ENCODE measurements at regions not wholly inside any gene's neighbourhood (a gene's known extent, or its start where the extent isn't known, plus 50 kb on each side); places are given as distances from the start of the nearest gene placed in this dataset.

DNA sequence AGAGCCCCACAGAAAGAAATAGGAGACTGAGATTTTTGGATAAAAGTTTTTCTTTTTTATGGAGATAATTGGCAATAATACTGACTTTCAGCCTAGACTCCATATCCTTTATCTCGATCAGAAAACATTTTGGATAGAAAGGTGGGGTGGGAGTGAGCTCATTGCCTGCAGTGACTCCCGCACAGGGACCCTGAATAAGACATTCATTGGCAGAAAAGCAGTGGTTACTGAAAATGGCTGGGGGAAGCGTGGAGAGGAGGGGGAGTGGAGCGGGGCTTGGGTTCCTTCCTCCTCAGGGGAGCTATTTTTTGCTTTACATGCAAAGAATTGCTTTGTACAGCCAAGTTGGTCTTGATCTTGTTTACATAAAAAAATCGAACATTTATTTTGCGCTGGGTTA lies 90.4 kb upstream of the BMPER start:
- H3K27me3 ChIP-seq (ENCODE audit: control insufficient read depth in 3 of 3, insufficient read depth in 3 of 3, low read length in 3 of 3): no peaks in the 10 kb centered on the region
- FAIRE-seq (no peak), DNase-seq (no peak)
- 58 to 85% (median 77%) methylated on average over 6 of the region's 6 CpGs for WGBS, 3 donors
- no peak overlapping the region for H3K27ac ChIP-seq (ENCODE audit: low read depth in 1 of 3, low read length in 2 of 3)
- H3K36me3 ChIP-seq (ENCODE audit: control insufficient read depth in 3 of 3, insufficient read depth in 2 of 3, low read depth in 1 of 3, low read length in 3 of 3): no peaks in the 10 kb centered on the region
- H3K4me3 ChIP-seq (ENCODE audit: low read depth in 1 of 3, low read length in 3 of 3): no peak overlapping the region
- no peaks in the 10 kb centered on the region for H3K4me1 ChIP-seq (ENCODE audit: control insufficient read depth in 3 of 3, insufficient read depth in 2 of 3, low read depth in 1 of 3, low read length in 2 of 3)
- H3K9me3 ChIP-seq (ENCODE audit: control insufficient read depth in 2 of 2, insufficient read depth in 1 of 2, low read depth in 1 of 2, low read length in 1 of 2): no peaks in the 10 kb centered on the region

DNA sequence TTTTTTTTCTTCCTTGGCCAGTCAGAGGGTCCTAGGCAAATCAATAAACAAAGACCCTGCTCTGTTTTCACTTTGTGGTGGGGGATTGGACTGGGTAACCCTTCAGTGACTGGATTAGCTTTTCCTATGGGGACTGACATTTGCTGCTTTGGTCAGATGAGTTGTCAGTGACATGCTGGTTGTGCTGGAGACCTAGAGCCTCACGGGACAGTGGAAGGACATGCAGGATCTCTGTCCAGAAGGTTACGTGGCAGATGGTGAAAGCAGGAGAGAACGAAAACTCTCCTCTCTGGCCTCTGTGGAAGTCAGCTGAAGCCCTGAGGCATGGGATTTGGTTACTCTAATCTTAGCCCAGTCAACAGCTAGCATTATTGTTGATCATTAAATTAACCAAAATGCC lies 90.0 kb upstream of the BMPER start:
- H3K4me3 ChIP-seq (ENCODE audit: low read depth in 1 of 3, low read length in 3 of 3): no peak overlapping the region
- no peaks in the 10 kb centered on the region for H3K9me3 ChIP-seq (ENCODE audit: control insufficient read depth in 2 of 2, insufficient read depth in 1 of 2, low read depth in 1 of 2, low read length in 1 of 2)
- no peaks in the 10 kb centered on the region for H3K36me3 ChIP-seq (ENCODE audit: control insufficient read depth in 3 of 3, insufficient read depth in 2 of 3, low read depth in 1 of 3, low read length in 3 of 3)
- no peaks in the 10 kb centered on the region for H3K27me3 ChIP-seq (ENCODE audit: control insufficient read depth in 3 of 3, insufficient read depth in 3 of 3, low read length in 3 of 3)
- 77 to 87% (median 84%) methylated on average over 3 of the region's 3 CpGs for WGBS, 3 donors
- DNase-seq (no peak), FAIRE-seq (no peak)
- no peak overlapping the region for H3K27ac ChIP-seq (ENCODE audit: low read depth in 1 of 3, low read length in 2 of 3)
- no peaks in the 10 kb centered on the region for H3K4me1 ChIP-seq (ENCODE audit: control insufficient read depth in 3 of 3, insufficient read depth in 2 of 3, low read depth in 1 of 3, low read length in 2 of 3)

DNA sequence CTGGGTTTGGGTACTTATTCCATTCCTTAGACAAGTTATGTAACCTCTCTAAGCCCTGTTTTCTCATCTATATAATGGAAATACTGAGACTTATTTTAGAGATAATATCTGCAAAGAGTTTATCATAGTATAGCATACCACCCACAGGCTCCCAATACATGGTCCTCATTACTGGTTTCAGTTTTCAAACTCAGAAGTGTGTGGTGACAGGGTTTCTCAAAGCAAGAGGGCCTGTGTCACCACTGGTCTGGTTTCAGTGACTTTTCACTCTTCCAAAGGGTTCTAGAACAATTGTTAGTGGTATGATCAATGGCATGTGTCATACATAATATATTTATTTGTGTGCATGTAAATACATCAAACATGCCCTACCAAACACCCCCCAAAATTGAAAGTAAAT lies 89.2 kb upstream of the BMPER start:
- FAIRE-seq (no peak), DNase-seq (no peak)
- Histone ChIP-seq H3K27me3 (ENCODE audit: control insufficient read depth in 3 of 3, insufficient read depth in 3 of 3, low read length in 3 of 3) (no peaks in the 10 kb centered on the region), H3K4me1 (ENCODE audit: control insufficient read depth in 3 of 3, insufficient read depth in 2 of 3, low read depth in 1 of 3, low read length in 2 of 3) (no peaks in the 10 kb centered on the region), H3K9me3 (ENCODE audit: control insufficient read depth in 2 of 2, insufficient read depth in 1 of 2, low read depth in 1 of 2, low read length in 1 of 2) (no peaks in the 10 kb centered on the region), H3K27ac (ENCODE audit: low read depth in 1 of 3, low read length in 2 of 3) (no peak overlapping the region), H3K36me3 (ENCODE audit: control insufficient read depth in 3 of 3, insufficient read depth in 2 of 3, low read depth in 1 of 3, low read length in 3 of 3) (no peaks in the 10 kb centered on the region), H3K4me3 (ENCODE audit: low read depth in 1 of 3, low read length in 3 of 3) (no peak overlapping the region)

DNA sequence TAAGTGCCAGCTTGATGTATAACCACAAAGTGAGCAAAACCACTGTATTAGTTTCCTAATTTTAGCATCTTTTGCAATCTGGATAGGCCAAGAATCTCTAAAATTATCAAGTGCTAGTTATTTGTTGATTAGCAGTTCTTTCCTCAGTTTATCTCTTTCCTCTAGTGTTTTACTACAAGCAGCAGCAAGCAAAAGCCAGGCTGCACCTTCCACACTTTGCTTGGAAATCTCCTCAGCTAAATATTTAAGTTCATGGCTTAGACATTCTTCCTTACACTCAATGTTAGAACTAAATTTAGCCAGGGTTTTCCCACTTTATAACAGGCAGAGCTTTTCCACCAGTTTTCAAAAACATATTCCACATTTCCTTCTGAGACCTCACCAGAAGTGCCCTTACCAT lies 85.7 kb upstream of the BMPER start:
- Histone ChIP-seq H3K36me3 (ENCODE audit: control insufficient read depth in 3 of 3, insufficient read depth in 2 of 3, low read depth in 1 of 3, low read length in 3 of 3) (no peaks in the 10 kb centered on the region), H3K27me3 (ENCODE audit: control insufficient read depth in 3 of 3, insufficient read depth in 3 of 3, low read length in 3 of 3) (no peaks in the 10 kb centered on the region), H3K4me1 (ENCODE audit: control insufficient read depth in 3 of 3, insufficient read depth in 2 of 3, low read depth in 1 of 3, low read length in 2 of 3) (no peaks in the 10 kb centered on the region), H3K9me3 (ENCODE audit: control insufficient read depth in 2 of 2, insufficient read depth in 1 of 2, low read depth in 1 of 2, low read length in 1 of 2) (no peaks in the 10 kb centered on the region), H3K4me3 (ENCODE audit: low read depth in 1 of 3, low read length in 3 of 3) (no peak overlapping the region), H3K27ac (ENCODE audit: low read depth in 1 of 3, low read length in 2 of 3) (no peak overlapping the region)
- DNase-seq (no peak), FAIRE-seq (no peak)

DNA sequence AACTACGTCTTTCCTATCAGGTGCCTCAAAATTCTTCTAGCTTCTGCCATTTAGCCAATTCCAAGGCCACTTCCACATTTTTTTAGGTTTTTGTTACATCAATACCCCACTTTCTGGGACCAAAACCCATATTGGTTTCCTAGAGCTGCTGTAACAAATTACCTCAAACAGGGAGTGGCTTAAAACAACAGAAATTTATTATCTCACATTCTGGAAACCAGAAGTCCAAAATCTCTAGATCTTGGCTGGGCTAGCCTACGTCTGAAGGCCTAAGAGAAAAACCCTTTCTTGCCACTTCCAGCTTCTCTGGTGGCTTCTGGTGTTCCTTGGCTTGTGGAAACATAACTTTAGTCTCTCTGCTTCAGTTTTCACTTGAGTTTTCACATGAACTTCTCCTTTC lies 85.1 kb upstream of the BMPER start:
- no peak for FAIRE-seq
- no peaks in the 10 kb centered on the region for H3K36me3 ChIP-seq (ENCODE audit: control insufficient read depth in 3 of 3, insufficient read depth in 2 of 3, low read depth in 1 of 3, low read length in 3 of 3)
- DNase-seq: no peak
- H3K9me3 ChIP-seq (ENCODE audit: control insufficient read depth in 2 of 2, insufficient read depth in 1 of 2, low read depth in 1 of 2, low read length in 1 of 2): no peaks in the 10 kb centered on the region
- H3K27ac ChIP-seq (ENCODE audit: low read depth in 1 of 3, low read length in 2 of 3): no peak overlapping the region
- 41 to 71% (median 69%) methylated on average over 2 of the region's 2 CpGs for WGBS, 3 donors
- H3K4me3 ChIP-seq (ENCODE audit: low read depth in 1 of 3, low read length in 3 of 3): no peak overlapping the region
- H3K27me3 ChIP-seq (ENCODE audit: control insufficient read depth in 3 of 3, insufficient read depth in 3 of 3, low read length in 3 of 3): no peaks in the 10 kb centered on the region
- no peaks in the 10 kb centered on the region for H3K4me1 ChIP-seq (ENCODE audit: control insufficient read depth in 3 of 3, insufficient read depth in 2 of 3, low read depth in 1 of 3, low read length in 2 of 3)

DNA sequence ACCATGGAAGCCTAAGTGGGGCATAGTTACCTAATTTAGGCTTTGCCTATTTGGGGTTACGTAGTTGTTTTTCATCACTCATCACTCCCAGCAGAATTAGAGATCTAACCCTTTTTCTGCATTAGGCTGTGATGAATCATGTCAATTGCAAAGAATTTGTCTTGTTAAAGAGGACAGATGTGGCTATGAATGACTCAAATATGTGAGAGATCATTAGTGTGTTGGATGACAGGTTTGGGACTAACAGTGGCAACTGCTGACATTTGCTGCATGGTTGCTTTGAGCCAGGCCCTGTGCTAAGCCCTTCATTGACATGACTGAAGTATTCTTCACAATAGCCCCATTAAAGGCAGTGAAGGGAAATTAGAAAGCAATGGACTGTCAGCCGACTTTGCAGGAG lies 83.4 kb upstream of the BMPER start:
- WGBS, 3 donors: 94 to 96% (median 95%) methylated on average over 2 of the region's 2 CpGs
- no peak overlapping the region for H3K27ac ChIP-seq (ENCODE audit: low read depth in 1 of 3, low read length in 2 of 3)
- H3K4me3 ChIP-seq (ENCODE audit: low read depth in 1 of 3, low read length in 3 of 3): no peak overlapping the region
- DNase-seq (no peak), FAIRE-seq (no peak)
- H3K9me3 ChIP-seq (ENCODE audit: control insufficient read depth in 2 of 2, insufficient read depth in 1 of 2, low read depth in 1 of 2, low read length in 1 of 2): no peaks in the 10 kb centered on the region
- H3K36me3 ChIP-seq (ENCODE audit: control insufficient read depth in 3 of 3, insufficient read depth in 2 of 3, low read depth in 1 of 3, low read length in 3 of 3): no peaks in the 10 kb centered on the region
- no peaks in the 10 kb centered on the region for H3K4me1 ChIP-seq (ENCODE audit: control insufficient read depth in 3 of 3, insufficient read depth in 2 of 3, low read depth in 1 of 3, low read length in 2 of 3)
- no peaks in the 10 kb centered on the region for H3K27me3 ChIP-seq (ENCODE audit: control insufficient read depth in 3 of 3, insufficient read depth in 3 of 3, low read length in 3 of 3)

DNA sequence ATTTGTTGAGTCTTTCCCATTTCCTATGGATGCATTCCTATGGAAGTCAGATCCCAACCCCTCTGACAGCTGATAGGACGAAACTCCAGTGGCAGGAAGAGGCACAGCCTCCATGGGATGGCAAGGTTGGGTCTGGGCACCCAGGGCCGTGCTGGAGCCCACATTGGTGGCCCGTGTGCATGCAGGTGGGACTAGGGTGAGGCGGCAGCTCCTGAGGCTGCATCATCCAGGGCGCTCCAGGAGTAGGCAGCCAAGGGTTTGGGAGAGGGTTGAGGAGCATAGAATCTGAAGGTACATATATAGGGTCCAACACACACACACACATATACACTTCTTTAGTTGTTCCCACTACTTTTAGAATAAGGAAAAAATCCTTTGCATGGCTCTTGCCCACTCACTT lies 81.4 kb upstream of the BMPER start:
- Histone ChIP-seq H3K27me3 (ENCODE audit: control insufficient read depth in 3 of 3, insufficient read depth in 3 of 3, low read length in 3 of 3) (no peaks in the 10 kb centered on the region), H3K4me3 (ENCODE audit: low read depth in 1 of 3, low read length in 3 of 3) (no peak overlapping the region), H3K27ac (ENCODE audit: low read depth in 1 of 3, low read length in 2 of 3) (no peak overlapping the region), H3K36me3 (ENCODE audit: control insufficient read depth in 3 of 3, insufficient read depth in 2 of 3, low read depth in 1 of 3, low read length in 3 of 3) (no peaks in the 10 kb centered on the region), H3K9me3 (ENCODE audit: control insufficient read depth in 2 of 2, insufficient read depth in 1 of 2, low read depth in 1 of 2, low read length in 1 of 2) (no peaks in the 10 kb centered on the region), H3K4me1 (ENCODE audit: control insufficient read depth in 3 of 3, insufficient read depth in 2 of 3, low read depth in 1 of 3, low read length in 2 of 3) (no peaks in the 10 kb centered on the region)
- DNase-seq (no peak), FAIRE-seq (no peak)
- WGBS, 3 donors: 80 to 96% (median 83%) methylated on average over 5 of the region's 5 CpGs

DNA sequence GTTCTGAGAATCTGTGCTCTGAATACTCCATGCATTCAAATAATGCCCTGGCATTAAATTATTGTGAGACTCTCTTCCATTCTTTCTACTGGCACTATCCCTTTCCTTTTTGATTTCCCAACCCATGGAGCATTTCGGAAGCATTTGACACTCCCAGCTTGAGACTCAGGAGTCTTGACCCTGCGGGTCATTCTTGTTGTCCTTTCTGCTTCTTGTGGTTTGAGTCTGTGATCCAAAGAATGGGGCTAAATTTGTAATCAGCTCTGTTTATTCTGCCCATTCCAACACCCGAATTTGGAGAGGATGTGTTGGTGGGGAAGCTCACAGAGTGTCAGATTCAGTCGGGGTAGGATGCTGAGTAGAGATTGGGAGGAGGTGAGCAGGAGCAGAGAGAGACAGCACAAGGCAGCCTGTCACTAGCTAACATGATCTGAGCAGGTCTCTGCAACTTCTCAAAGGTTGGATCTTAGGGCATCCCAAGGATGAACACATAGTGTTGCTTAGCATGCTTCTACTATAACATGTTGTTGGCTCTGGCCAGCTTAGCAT lies 80.4 kb upstream of the BMPER start:
- Histone ChIP-seq H3K27ac (ENCODE audit: low read depth in 1 of 3, low read length in 2 of 3) (no peak overlapping the region), H3K36me3 (ENCODE audit: control insufficient read depth in 3 of 3, insufficient read depth in 2 of 3, low read depth in 1 of 3, low read length in 3 of 3) (no peaks in the 10 kb centered on the region), H3K9me3 (ENCODE audit: control insufficient read depth in 2 of 2, insufficient read depth in 1 of 2, low read depth in 1 of 2, low read length in 1 of 2) (no peaks in the 10 kb centered on the region), H3K4me3 (ENCODE audit: low read depth in 1 of 3, low read length in 3 of 3) (no peak overlapping the region), H3K27me3 (ENCODE audit: control insufficient read depth in 3 of 3, insufficient read depth in 3 of 3, low read length in 3 of 3) (peaks cover 0 to 2% (median 0%) of the 10 kb centered on the region in 3 donors), H3K4me1 (ENCODE audit: control insufficient read depth in 3 of 3, insufficient read depth in 2 of 3, low read depth in 1 of 3, low read length in 2 of 3) (no peaks in the 10 kb centered on the region)
- WGBS, 3 donors: 49 to 54% (median 51%) methylated on average over 4 of the region's 4 CpGs
- DNase-seq: no peak
- FAIRE-seq: no peak

DNA sequence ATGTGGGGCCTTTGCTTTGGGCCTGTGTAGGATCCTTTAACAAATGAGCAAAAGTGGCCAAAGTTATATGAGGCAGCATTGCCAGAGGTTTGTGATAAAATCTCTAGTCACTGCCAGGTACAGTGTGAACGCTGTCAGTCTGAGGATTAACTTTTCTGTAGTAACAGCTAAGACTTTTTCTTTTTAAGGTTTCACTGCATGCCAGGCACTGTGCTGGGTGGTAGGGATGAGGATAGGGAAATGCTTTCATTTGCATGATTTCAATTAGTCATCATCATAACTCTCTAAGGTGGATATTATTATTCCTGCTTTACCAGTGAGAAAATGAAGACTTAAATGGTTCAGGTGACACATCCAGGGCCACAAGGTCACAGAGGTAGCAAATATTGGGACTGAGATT lies 79.7 kb upstream of the BMPER start:
- 63 to 72% (median 69%) methylated on average over 1 of the region's 1 CpG for whole genome bisulfite sequencing, 3 donors
- FAIRE-seq: no peak

More for the DNA sequence above, 79.7 kb upstream of the BMPER start:
- Histone ChIP-seq H3K36me3 (ENCODE audit: control insufficient read depth in 3 of 3, insufficient read depth in 2 of 3, low read depth in 1 of 3, low read length in 3 of 3) (no peaks in the 10 kb centered on the region), H3K4me3 (ENCODE audit: low read depth in 1 of 3, low read length in 3 of 3) (no peak overlapping the region), H3K9me3 (ENCODE audit: control insufficient read depth in 2 of 2, insufficient read depth in 1 of 2, low read depth in 1 of 2, low read length in 1 of 2) (no peaks in the 10 kb centered on the region), H3K27me3 (ENCODE audit: control insufficient read depth in 3 of 3, insufficient read depth in 3 of 3, low read length in 3 of 3) (peaks cover 0 to 2% (median 0%) of the 10 kb centered on the region in 3 donors), H3K4me1 (ENCODE audit: control insufficient read depth in 3 of 3, insufficient read depth in 2 of 3, low read depth in 1 of 3, low read length in 2 of 3) (no peaks in the 10 kb centered on the region), H3K27ac (ENCODE audit: low read depth in 1 of 3, low read length in 2 of 3) (no peak overlapping the region)
- DNase-seq: no peak
